GM12892 (cell line): ENCODE measurements at regions not wholly inside any gene's neighbourhood (a gene's known extent, or its start where the extent isn't known, plus 50 kb on each side); places are given as distances from the start of the nearest gene placed in this dataset.

ENCODE experiments used
- POLR2A ChIP-seq: IDR thresholded peaks from 2 replicates; pipeline ENCODE4 v1.6.1; 2011; ENCODE audit warnings: low read depth, low read length, control low read depth
- TAF1 ChIP-seq: IDR thresholded peaks from 2 replicates; pipeline ENCODE4 v1.6.1; 2011; ENCODE audit warnings: low read depth, mild to moderate bottlenecking, control low read depth, low read length, borderline replicate concordance

DNA sequence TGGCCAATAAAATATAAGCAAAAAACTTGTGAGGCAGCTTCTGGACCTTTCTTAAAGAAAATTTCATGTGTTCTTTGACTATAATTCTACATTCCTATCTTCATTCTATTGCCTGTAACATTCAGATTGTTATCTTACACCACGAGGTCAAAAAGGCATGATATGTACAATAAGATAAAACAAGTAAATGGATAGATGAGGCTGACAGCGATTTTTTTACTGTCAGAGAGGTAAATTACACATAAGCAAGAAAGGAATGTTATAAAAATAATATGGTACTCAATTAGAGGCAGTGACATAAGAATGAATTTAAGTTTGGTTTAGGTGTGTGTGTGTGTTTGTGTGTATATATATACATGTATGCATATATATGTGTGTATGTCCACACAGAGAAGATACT lies 660.0 kb downstream of the C12orf50 start:
- TF ChIP-seq POLR2A = no peak
- TF ChIP-seq TAF1 = no peak
